ENCODE measurements at regions not wholly inside any gene's neighbourhood (a gene's known extent, or its start where the extent isn't known, plus 50 kb on each side); places are given as distances from the start of the nearest gene placed in this dataset.

DNA sequence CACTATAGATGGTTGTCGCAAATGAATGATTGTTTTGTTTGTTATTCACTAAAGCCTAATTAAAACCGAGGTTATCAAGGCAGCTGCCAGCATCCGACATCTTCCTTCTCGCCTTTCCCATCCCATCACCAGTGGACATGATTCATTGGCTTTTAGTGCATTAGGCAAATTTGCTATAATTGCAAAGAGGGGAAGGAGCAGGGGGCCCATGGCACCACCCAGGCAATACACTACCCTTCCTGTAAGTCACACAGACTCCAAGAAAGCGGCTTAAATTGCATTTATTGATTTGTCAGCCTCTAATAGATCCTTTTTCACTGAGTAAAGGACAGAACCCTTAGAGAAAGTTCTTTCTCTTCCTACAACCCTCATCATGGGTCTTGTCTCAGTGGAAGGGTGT is 169.2 kb upstream of the NCAM1 start:
- Histone ChIP-seq H3K23ac (ENCODE audit: low read depth, low read length) (no peak overlapping the region), H3K18ac (ENCODE audit: low read depth, low read length) (no peak overlapping the region), H2AK9ac (replicated peaks; ENCODE audit: low read depth, low read length, poor library complexity) (no peak overlapping the region), H3K9me1 (ENCODE audit: insufficient read depth, low read length) (no peaks in the 10 kb centered on the region), H3K14ac (replicated peaks; ENCODE audit: low read depth, low read length) (no peak overlapping the region), H2BK120ac (ENCODE audit: low read depth, low read length) (no peak overlapping the region), H3K27me3 (ENCODE audit: control insufficient read depth, insufficient read depth, low read length) (no peaks in the 10 kb centered on the region), H2AK5ac (ENCODE audit: low read depth, low read length) (no peak overlapping the region), H3K4me1 (ENCODE audit: control insufficient read depth, insufficient read depth, low read length) (no peaks in the 10 kb centered on the region), H3K4ac (ENCODE audit: low read depth, low read length) (no peak overlapping the region), H3K79me1 (ENCODE audit: low read depth in 1 of 2, low read length in 2 of 2) (no peaks in the 10 kb centered on the region), H3K9ac (ENCODE audit: low read depth, low read length) (no peak overlapping the region), H3K36me3 (ENCODE audit: control insufficient read depth, insufficient read depth, low read length) (no peaks in the 10 kb centered on the region), H4K5ac (ENCODE audit: low read depth, low read length) (no peak overlapping the region), H2AFZ (replicated peaks; ENCODE audit: low read length, poor library complexity) (no peak overlapping the region), H3K56ac (ENCODE audit: extremely low read depth, insufficient read depth, low read length) (no peak overlapping the region), H2BK20ac (ENCODE audit: low read depth, low read length) (no peak overlapping the region), H3K27ac (ENCODE audit: insufficient read depth, low read length) (no peak overlapping the region), H4K91ac (ENCODE audit: insufficient read depth, low read depth, low read length) (no peak overlapping the region), H2BK5ac (ENCODE audit: low read depth, low read length, poor library complexity, severe bottlenecking) (no peak overlapping the region), H3K9me3 (ENCODE audit: control insufficient read depth, insufficient read depth, low read length) (no peaks in the 10 kb centered on the region), H4K20me1 (ENCODE audit: insufficient read depth, low read length) (no peaks in the 10 kb centered on the region), H2BK15ac (ENCODE audit: low read depth, low read length) (no peak overlapping the region), H3K4me3 (ENCODE audit: insufficient read depth, low read depth, low read length) (no peak overlapping the region), H4K8ac (ENCODE audit: low read depth in 2 of 2, low read length in 2 of 2) (no peak overlapping the region), H3K4me2 (ENCODE audit: low read depth, low read length) (no peak overlapping the region)
- POLR2A ChIA-PET (ENCODE audit: unreplicated experiment), result no interaction called here
- intact Hi-C loops (cut with micrococcal nuclease), result no loop called here
- dilution Hi-C loops (cut with HindIII; ENCODE audit: low sequenced_read_pairs, unreplicated experiment), result no loop called here
- CTCF ChIA-PET, result no interaction called here
- BruUV-seq (replicated peaks), result no TSS peak
- DNase-seq, result no peak
- ATAC-seq (ENCODE audit: low read depth), result no peak
- in situ Hi-C loops (cut with MboI; ENCODE audit: low sequenced_read_pairs), result no loop called here
- TF ChIP-seq, protein P1, sequence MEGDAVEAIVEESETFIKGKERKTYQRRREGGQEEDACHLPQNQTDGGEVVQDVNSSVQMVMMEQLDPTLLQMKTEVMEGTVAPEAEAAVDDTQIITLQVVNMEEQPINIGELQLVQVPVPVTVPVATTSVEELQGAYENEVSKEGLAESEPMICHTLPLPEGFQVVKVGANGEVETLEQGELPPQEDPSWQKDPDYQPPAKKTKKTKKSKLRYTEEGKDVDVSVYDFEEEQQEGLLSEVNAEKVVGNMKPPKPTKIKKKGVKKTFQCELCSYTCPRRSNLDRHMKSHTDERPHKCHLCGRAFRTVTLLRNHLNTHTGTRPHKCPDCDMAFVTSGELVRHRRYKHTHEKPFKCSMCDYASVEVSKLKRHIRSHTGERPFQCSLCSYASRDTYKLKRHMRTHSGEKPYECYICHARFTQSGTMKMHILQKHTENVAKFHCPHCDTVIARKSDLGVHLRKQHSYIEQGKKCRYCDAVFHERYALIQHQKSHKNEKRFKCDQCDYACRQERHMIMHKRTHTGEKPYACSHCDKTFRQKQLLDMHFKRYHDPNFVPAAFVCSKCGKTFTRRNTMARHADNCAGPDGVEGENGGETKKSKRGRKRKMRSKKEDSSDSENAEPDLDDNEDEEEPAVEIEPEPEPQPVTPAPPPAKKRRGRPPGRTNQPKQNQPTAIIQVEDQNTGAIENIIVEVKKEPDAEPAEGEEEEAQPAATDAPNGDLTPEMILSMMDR (conservative IDR thresholded peaks at IDR 0.05; ENCODE audit: low read depth, low read length), result no peak
- TF ChIP-seq CHD1 (IDR thresholded peaks at IDR 0.05; ENCODE audit: low read depth, low read length) (no peak), RFX5 (IDR thresholded peaks at IDR 0.05; ENCODE audit: low read depth, low read length) (no peak), SMC3 (IDR thresholded peaks at IDR 0.05; ENCODE audit: low read depth, low read length) (no peak), FOS (IDR thresholded peaks at IDR 0.05; ENCODE audit: low read depth, low read length) (no peak), NFE2L2 (IDR thresholded peaks at IDR 0.05; ENCODE audit: low read depth, low read length) (no peak), RCOR1 (IDR thresholded peaks at IDR 0.05; ENCODE audit: insufficient replicate concordance, low read length) (no peak), CEBPB (IDR thresholded peaks at IDR 0.05; ENCODE audit: low read depth, low read length) (no peak), MXI1 (IDR thresholded peaks at IDR 0.05; ENCODE audit: borderline replicate concordance, low read depth, low read length) (no peak), MAFK (IDR thresholded peaks at IDR 0.05; ENCODE audit: low read depth, low read length) (no peak), USF2 (IDR thresholded peaks at IDR 0.05; ENCODE audit: low read depth, low read length) (no peak)
- TF ChIP-seq, protein P2, sequence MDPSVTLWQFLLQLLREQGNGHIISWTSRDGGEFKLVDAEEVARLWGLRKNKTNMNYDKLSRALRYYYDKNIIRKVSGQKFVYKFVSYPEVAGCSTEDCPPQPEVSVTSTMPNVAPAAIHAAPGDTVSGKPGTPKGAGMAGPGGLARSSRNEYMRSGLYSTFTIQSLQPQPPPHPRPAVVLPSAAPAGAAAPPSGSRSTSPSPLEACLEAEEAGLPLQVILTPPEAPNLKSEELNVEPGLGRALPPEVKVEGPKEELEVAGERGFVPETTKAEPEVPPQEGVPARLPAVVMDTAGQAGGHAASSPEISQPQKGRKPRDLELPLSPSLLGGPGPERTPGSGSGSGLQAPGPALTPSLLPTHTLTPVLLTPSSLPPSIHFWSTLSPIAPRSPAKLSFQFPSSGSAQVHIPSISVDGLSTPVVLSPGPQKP (IDR thresholded peaks at IDR 0.05; ENCODE audit: borderline replicate concordance, low read depth, low read length), result no peak
- no CpG with 5 or more reads among the region's 5 CpGs for WGBS, 2 experiments (ENCODE audit: extremely low coverage in 2 of 2, insufficient read length in 1 of 2)
